ENCODE measurements at regions not wholly inside any gene's neighbourhood (a gene's known extent, or its start where the extent isn't known, plus 50 kb on each side); places are given as distances from the start of the nearest gene placed in this dataset.

DNA sequence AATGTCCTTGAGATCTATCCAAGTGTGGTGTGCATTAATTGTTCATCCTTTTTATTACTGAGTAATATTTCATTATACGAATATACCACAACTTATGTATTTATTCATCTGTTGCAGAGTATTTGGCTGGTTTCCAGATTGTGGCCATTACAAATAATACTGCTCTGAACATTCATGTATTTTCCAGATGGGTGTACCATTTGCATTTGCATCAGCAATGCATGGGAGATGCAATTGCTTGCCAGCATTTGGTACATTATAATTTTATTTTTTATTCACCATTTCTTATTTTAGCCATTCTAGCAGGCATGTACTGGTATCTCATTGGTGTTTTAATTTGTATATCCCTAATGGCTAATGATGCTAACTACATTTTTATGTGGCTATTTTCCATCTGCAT is 162.4 kb downstream of the SCG2 start:
- no peak for DNase-seq (ENCODE audit: low spot score)
- ATAC-seq, result no peak
- H3K36me3 ChIP-seq (replicated peaks in 1 of 2; ENCODE audit: control insufficient read depth in 1 of 2, insufficient read depth in 2 of 2, low read length in 2 of 2), result no peaks in the 10 kb centered on the region
- no peak overlapping the region for H3K4me3 ChIP-seq (replicated peaks in 1 of 3; ENCODE audit: insufficient read depth in 1 of 3, low read depth in 2 of 3, low read length in 3 of 3)
- H3K9me3 ChIP-seq (ENCODE audit: low read length), result no peaks in the 10 kb centered on the region
- ChIA-PET CTCF (ENCODE audit: low intra/inter-chr PET ratio, low total read pairs) (no interaction called here), POLR2A (no interaction called here)
- in situ Hi-C loops (cut with HindIII; ENCODE audit: extremely low pct_ligation_motif_present, low pct_unique_long_range_greater_than_20kb), result no loop called here
- H3K27me3 ChIP-seq (ENCODE audit: control insufficient read depth in 1 of 2, insufficient read depth in 2 of 2, low read length in 2 of 2), result no peaks in the 10 kb centered on the region
- no peak overlapping the region for H3K9ac ChIP-seq (ENCODE audit: insufficient read depth, low read depth, low read length)
- BruUV-seq (replicated peaks), result no TSS peak
- H3K27ac ChIP-seq (ENCODE audit: extremely low read length, insufficient read depth, low read length), result no peak overlapping the region
- TF ChIP-seq ZBTB3 (CRISPR knock-in tag; IDR thresholded peaks at IDR 0.05; ENCODE audit: borderline replicate concordance, low read depth), result no peak
- no peak for TF ChIP-seq ZNF510 (CRISPR knock-in tag; IDR thresholded peaks at IDR 0.05; ENCODE audit: low read depth)
- TF ChIP-seq ZNF670 (CRISPR knock-in tag; IDR thresholded peaks at IDR 0.05; ENCODE audit: borderline replicate concordance), result no peak
- TF ChIP-seq, protein P1, sequence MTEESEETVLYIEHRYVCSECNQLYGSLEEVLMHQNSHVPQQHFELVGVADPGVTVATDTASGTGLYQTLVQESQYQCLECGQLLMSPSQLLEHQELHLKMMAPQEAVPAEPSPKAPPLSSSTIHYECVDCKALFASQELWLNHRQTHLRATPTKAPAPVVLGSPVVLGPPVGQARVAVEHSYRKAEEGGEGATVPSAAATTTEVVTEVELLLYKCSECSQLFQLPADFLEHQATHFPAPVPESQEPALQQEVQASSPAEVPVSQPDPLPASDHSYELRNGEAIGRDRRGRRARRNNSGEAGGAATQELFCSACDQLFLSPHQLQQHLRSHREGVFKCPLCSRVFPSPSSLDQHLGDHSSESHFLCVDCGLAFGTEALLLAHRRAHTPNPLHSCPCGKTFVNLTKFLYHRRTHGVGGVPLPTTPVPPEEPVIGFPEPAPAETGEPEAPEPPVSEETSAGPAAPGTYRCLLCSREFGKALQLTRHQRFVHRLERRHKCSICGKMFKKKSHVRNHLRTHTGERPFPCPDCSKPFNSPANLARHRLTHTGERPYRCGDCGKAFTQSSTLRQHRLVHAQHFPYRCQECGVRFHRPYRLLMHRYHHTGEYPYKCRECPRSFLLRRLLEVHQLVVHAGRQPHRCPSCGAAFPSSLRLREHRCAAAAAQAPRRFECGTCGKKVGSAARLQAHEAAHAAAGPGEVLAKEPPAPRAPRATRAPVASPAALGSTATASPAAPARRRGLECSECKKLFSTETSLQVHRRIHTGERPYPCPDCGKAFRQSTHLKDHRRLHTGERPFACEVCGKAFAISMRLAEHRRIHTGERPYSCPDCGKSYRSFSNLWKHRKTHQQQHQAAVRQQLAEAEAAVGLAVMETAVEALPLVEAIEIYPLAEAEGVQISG (CRISPR knock-in tag; IDR thresholded peaks at IDR 0.05), result no peak
- no peak for TF ChIP-seq MAZ (IDR thresholded peaks at IDR 0.05; ENCODE audit: borderline replicate concordance, low read depth, low read length)
- no peak for TF ChIP-seq MAZ (CRISPR knock-in tag; IDR thresholded peaks at IDR 0.05; ENCODE audit: low read depth)
- TF ChIP-seq ZNF256 (CRISPR knock-in tag; conservative IDR thresholded peaks at IDR 0.05), result no peak
- TF ChIP-seq EEA1 (CRISPR knock-in tag; IDR thresholded peaks at IDR 0.05; ENCODE audit: borderline replicate concordance), result no peak
- TF ChIP-seq ZNF577 (CRISPR knock-in tag; IDR thresholded peaks at IDR 0.05; ENCODE audit: borderline replicate concordance, low read depth), result no peak
- no peak for TF ChIP-seq ZNF564 (CRISPR knock-in tag; IDR thresholded peaks at IDR 0.05)
- no peak for TF ChIP-seq ZBTB1 (CRISPR knock-in tag; IDR thresholded peaks at IDR 0.05; ENCODE audit: borderline replicate concordance)
- TF ChIP-seq DNMT1 (CRISPR knock-in tag; IDR thresholded peaks at IDR 0.05), result no peak
- TF ChIP-seq ZSCAN12 (CRISPR knock-in tag; IDR thresholded peaks at IDR 0.05), result no peak
- no peak for TF ChIP-seq POLR2A (IDR thresholded peaks at IDR 0.05; ENCODE audit: insufficient read depth in 1 of 2, low read depth in 2 of 2, low read length in 2 of 2)
- no peak for TF ChIP-seq SRSF9 (IDR thresholded peaks at IDR 0.05; ENCODE audit: borderline replicate concordance, insufficient read depth, low read depth, low read length, poor library complexity, severe bottlenecking)
- TF ChIP-seq KDM6A (CRISPR knock-in tag; IDR thresholded peaks at IDR 0.05; ENCODE audit: low read depth), result no peak
- TF ChIP-seq, protein P2, sequence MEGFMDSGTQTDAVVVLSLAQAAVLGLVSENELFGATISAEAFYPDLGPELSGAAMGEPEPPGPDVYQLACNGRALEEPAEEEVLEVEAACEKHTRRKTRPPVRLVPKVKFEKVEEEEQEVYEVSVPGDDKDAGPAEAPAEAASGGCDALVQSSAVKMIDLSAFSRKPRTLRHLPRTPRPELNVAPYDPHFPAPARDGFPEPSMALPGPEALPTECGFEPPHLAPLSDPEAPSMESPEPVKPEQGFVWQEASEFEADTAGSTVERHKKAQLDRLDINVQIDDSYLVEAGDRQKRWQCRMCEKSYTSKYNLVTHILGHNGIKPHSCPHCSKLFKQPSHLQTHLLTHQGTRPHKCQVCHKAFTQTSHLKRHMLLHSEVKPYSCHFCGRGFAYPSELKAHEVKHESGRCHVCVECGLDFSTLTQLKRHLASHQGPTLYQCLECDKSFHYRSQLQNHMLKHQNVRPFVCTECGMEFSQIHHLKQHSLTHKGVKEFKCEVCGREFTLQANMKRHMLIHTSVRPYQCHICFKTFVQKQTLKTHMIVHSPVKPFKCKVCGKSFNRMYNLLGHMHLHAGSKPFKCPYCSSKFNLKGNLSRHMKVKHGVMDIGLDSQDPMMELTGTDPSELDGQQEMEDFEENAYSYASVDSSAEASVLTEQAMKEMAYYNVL (CRISPR knock-in tag; IDR thresholded peaks at IDR 0.05; ENCODE audit: borderline replicate concordance), result no peak
- no peaks in the 10 kb centered on the region for H3K79me2 ChIP-seq (ENCODE audit: insufficient read depth, low read length)
- intact Hi-C loops (cut with micrococcal nuclease; ENCODE audit: unreplicated experiment), result no loop called here
- 0% methylated on average over 1 of the region's 1 CpG for WGBS (ENCODE audit: low lambda C conversion rate)
- H3K4me1 ChIP-seq (ENCODE audit: insufficient read depth, low read length), result no peaks in the 10 kb centered on the region
- H2AFZ ChIP-seq (ENCODE audit: low read length), result no peak overlapping the region
- H3K4me2 ChIP-seq (ENCODE audit: low read depth, low read length), result no peak overlapping the region
- FAIRE-seq, result no peak
- no peaks in the 10 kb centered on the region for H4K20me1 ChIP-seq (ENCODE audit: insufficient read depth, low read length)

All from HepG2 (cell line).